ENCODE measurements at regions not wholly inside any gene's neighbourhood (a gene's known extent, or its start where the extent isn't known, plus 50 kb on each side); places are given as distances from the start of the nearest gene placed in this dataset.

DNA sequence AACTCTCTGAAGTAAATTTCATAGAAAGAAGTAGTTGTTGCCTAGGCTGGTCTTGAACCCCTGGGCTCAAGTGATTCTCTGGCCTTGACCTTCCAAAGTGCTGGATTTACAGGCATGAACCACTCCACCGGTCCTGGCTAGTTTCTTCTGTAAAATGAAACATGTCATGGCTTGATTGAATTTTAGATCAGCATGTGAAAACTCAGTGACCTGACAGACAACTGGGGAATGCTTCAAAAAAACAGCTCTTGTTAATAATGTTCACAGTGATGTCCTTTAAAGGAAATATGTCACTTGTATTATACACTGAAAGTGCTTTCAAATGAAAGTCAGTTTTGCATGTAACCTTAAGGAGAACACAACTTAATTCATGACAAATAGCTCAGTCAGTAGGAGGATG lies 118.2 kb downstream of the KLF5 start:
- Histone ChIP-seq H3K27me3 (ENCODE audit: insufficient read depth, poor library complexity, severe bottlenecking) (no peaks in the 10 kb centered on the region), H3K36me3 (ENCODE audit: low read depth) (no peaks in the 10 kb centered on the region), H3K4me3 (ENCODE audit: severe bottlenecking) (no peak overlapping the region), H3K27ac (ENCODE audit: poor library complexity, severe bottlenecking) (no peak overlapping the region), H3K9me3 (ENCODE audit: severe bottlenecking) (no peaks in the 10 kb centered on the region), H3K4me1 (ENCODE audit: insufficient read depth, poor library complexity, severe bottlenecking) (peaks cover 9% of the 10 kb centered on the region)
- ATAC-seq (ENCODE audit: low read depth), result no peak
- DNase-seq (ENCODE audit: low spot score), result no peak
- TF ChIP-seq, protein P1, sequence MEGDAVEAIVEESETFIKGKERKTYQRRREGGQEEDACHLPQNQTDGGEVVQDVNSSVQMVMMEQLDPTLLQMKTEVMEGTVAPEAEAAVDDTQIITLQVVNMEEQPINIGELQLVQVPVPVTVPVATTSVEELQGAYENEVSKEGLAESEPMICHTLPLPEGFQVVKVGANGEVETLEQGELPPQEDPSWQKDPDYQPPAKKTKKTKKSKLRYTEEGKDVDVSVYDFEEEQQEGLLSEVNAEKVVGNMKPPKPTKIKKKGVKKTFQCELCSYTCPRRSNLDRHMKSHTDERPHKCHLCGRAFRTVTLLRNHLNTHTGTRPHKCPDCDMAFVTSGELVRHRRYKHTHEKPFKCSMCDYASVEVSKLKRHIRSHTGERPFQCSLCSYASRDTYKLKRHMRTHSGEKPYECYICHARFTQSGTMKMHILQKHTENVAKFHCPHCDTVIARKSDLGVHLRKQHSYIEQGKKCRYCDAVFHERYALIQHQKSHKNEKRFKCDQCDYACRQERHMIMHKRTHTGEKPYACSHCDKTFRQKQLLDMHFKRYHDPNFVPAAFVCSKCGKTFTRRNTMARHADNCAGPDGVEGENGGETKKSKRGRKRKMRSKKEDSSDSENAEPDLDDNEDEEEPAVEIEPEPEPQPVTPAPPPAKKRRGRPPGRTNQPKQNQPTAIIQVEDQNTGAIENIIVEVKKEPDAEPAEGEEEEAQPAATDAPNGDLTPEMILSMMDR (IDR thresholded peaks at IDR 0.05; ENCODE audit: poor library complexity, severe bottlenecking), result no peak

DNA sequence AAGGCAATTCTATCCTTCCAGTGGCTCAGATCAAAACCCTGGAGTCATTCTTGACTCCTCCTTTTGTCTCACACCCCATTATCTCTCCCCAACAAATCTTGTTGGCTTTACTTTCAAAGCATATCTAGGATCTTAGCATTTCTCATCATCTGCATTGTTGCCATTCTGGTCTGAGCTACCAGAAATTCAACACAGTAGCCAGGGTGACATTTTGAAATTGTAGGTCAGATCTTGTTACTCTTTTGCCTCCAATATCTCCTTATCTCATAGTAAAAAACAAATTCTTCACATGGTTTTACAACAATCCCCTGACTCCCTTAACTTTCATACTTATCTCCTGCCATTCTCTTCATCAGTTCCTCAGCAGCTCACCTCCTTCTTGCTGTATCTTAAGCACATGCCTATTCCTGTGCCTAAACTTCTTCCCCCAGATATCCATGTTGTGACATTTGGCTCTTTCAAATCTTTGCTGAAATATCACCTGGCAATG lies 115.8 kb downstream of the KLF5 start:
- no peaks in the 10 kb centered on the region for H3K9me3 ChIP-seq (ENCODE audit: severe bottlenecking)
- no peaks in the 10 kb centered on the region for H3K36me3 ChIP-seq (ENCODE audit: low read depth)
- no peak overlapping the region for H3K27ac ChIP-seq (ENCODE audit: poor library complexity, severe bottlenecking)
- H3K27me3 ChIP-seq (ENCODE audit: insufficient read depth, poor library complexity, severe bottlenecking), result no peaks in the 10 kb centered on the region
- no peak for ATAC-seq (ENCODE audit: low read depth)
- TF ChIP-seq, protein P1 (IDR thresholded peaks at IDR 0.05; ENCODE audit: poor library complexity, severe bottlenecking), result no peak
- no peak overlapping the region for H3K4me3 ChIP-seq (ENCODE audit: severe bottlenecking)
- DNase-seq (ENCODE audit: low spot score), result no peak
- H3K4me1 ChIP-seq (ENCODE audit: insufficient read depth, poor library complexity, severe bottlenecking), result peaks cover 26% of the 10 kb centered on the region

DNA sequence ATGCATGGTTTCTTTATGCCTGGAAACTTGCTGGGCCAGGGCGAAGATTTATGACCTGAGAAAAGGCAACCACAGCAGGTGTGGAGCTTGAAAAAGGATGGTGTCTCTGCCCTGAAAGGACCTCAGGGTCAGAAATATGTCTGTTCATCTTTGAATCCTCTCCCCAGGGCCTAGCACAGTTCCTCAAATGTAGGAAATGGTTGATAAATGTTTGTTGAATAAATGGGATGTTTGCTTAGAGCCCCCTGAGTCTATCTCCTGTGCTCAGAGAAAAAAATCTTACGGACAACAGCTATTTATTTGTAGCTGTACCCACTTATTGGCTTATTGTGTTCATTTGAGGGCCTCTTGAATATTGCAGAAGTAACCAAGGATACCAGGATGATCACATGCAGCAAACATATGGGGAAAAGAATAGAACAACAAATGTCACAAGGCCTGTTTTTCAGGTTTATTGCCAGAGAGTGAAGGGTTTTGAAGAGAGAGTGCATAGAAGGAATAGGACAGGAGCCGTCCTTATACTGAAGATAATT lies 114.5 kb downstream of the KLF5 start:
- Histone ChIP-seq H3K36me3 (ENCODE audit: low read depth) (no peaks in the 10 kb centered on the region), H3K27ac (ENCODE audit: poor library complexity, severe bottlenecking) (no peak overlapping the region), H3K4me3 (ENCODE audit: severe bottlenecking) (no peak overlapping the region), H3K4me1 (ENCODE audit: insufficient read depth, poor library complexity, severe bottlenecking) (peaks cover 38% of the 10 kb centered on the region), H3K27me3 (ENCODE audit: insufficient read depth, poor library complexity, severe bottlenecking) (no peaks in the 10 kb centered on the region), H3K9me3 (ENCODE audit: severe bottlenecking) (no peaks in the 10 kb centered on the region)
- TF ChIP-seq, protein P1 (IDR thresholded peaks at IDR 0.05; ENCODE audit: poor library complexity, severe bottlenecking), result no peak
- no peak for DNase-seq (ENCODE audit: low spot score)
- no peak for ATAC-seq (ENCODE audit: low read depth)

DNA sequence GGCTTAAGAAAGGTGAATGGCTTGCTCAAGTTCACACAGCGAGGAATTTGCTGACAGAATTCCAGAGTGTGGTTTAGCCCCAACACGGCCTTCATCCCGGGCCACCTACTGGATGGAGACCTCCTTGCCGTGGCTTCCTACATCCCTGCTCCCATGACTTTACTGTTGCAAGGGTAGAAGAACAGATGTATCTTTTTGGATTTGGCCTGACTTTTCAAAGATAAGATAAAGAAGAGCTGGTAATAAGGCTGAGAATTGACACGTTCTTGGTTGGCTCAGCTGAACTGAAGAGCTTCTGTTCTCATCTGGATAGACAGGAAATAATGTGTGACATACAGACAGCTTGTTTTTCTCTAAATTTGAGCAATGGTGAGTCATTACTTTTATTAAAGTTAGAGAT lies 113.1 kb downstream of the KLF5 start:
- TF ChIP-seq, protein P1 (IDR thresholded peaks at IDR 0.05; ENCODE audit: poor library complexity, severe bottlenecking), result no peak
- ATAC-seq (ENCODE audit: low read depth) (no peak), DNase-seq (ENCODE audit: low spot score) (no peak)
- Histone ChIP-seq H3K27ac (ENCODE audit: poor library complexity, severe bottlenecking) (peak overlapping the region; percentile 80), H3K9me3 (ENCODE audit: severe bottlenecking) (no peaks in the 10 kb centered on the region), H3K27me3 (ENCODE audit: insufficient read depth, poor library complexity, severe bottlenecking) (no peaks in the 10 kb centered on the region), H3K36me3 (ENCODE audit: low read depth) (no peaks in the 10 kb centered on the region), H3K4me1 (ENCODE audit: insufficient read depth, poor library complexity, severe bottlenecking) (peaks cover 51% of the 10 kb centered on the region), H3K4me3 (ENCODE audit: severe bottlenecking) (no peak overlapping the region)

DNA sequence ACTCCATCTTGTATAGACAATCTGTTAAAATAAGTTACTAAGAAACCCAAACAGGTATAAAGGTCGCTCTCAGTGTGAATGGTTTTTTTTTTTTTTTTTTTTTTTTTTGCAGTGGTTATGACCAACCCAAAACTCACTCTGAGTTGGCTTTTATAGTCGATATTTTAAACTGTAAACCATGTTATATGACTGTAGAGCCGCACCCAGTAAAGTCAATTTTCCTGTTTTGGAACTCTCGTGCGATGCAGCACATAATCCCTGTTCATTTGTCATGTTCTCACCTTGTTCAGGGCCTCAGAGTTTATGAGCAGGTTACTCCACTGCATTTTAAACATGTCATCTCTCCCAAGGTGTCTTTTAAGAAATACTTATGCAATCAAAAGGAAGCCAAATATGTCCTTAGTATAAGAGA lies 112.5 kb downstream of the KLF5 start:
- H3K27ac ChIP-seq (ENCODE audit: poor library complexity, severe bottlenecking), result peak overlapping the region; percentile 80
- ATAC-seq (ENCODE audit: low read depth), result peak; percentile 66

More for the DNA sequence above, 112.5 kb downstream of the KLF5 start:
- TF ChIP-seq, protein P1 (IDR thresholded peaks at IDR 0.05; ENCODE audit: poor library complexity, severe bottlenecking), result no peak
- no peaks in the 10 kb centered on the region for H3K36me3 ChIP-seq (ENCODE audit: low read depth)
- H3K27me3 ChIP-seq (ENCODE audit: insufficient read depth, poor library complexity, severe bottlenecking), result no peaks in the 10 kb centered on the region
- H3K4me3 ChIP-seq (ENCODE audit: severe bottlenecking), result no peak overlapping the region
- peaks cover 49% of the 10 kb centered on the region for H3K4me1 ChIP-seq (ENCODE audit: insufficient read depth, poor library complexity, severe bottlenecking)
- no peaks in the 10 kb centered on the region for H3K9me3 ChIP-seq (ENCODE audit: severe bottlenecking)
- DNase-seq (ENCODE audit: low spot score), result no peak
